DMS114 treated with DMSO at 0.1 percent for 48 hours (cell line): ENCODE measurements at regions not wholly inside any gene's neighbourhood (a gene's known extent, or its start where the extent isn't known, plus 50 kb on each side); places are given as distances from the start of the nearest gene placed in this dataset.

ENCODE experiments used
- DNase-seq: peaks from one replicate; lab custom pipeline; 2025; ENCODE audit not compliant: unreplicated experiment; lab: John Stamatoyannopoulos, UW

DNA sequence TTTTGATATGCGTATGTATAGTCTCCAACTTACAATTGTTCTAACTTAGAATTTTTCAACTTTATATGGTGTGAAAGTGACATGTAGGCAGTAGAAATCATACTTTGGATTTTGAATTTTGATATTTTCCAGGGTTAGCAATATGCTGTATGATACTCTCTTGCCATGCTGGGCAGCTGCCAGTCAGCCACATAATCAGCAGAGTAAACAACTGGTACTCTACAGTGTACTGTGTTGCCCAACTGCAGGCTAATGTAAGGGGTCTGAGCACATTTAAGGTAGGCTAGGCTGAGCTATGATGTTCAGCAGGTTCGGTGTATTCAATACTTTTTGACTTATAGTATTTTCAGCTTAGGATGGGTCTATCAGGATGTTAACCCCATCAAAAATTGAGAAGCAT lies 52.0 kb upstream of the RYK start:
- DNase-seq: no peak

DNA sequence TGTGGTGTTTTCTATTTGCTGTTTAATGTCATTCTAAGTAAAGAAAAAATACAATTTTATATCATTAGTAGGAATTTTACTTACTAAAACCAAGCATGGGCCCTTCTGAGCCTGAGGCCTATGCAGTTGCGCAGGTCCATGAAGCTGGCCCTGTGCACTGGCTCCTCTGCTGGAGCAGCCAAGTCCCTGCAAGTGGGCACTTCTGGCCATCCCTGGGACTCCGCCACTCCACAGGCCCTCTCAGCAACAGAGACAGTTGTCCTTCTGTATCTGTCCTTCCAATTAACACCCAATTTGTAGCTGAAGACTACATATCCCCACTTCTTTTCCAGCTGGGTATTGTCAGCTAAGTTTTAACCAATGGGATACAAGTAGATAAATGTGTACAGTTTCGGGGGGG lies 49.9 kb upstream of the RYK start:
- DNase-seq: peak; percentile 6
